ENCODE measurements at regions not wholly inside any gene's neighbourhood (a gene's known extent, or its start where the extent isn't known, plus 50 kb on each side); places are given as distances from the start of the nearest gene placed in this dataset.
"Not testable (repeated sequence)": the region's sequence is repeated elsewhere in the genome, so short reads cannot be mapped to it uniquely, and the experiment has no call there.

DNA sequence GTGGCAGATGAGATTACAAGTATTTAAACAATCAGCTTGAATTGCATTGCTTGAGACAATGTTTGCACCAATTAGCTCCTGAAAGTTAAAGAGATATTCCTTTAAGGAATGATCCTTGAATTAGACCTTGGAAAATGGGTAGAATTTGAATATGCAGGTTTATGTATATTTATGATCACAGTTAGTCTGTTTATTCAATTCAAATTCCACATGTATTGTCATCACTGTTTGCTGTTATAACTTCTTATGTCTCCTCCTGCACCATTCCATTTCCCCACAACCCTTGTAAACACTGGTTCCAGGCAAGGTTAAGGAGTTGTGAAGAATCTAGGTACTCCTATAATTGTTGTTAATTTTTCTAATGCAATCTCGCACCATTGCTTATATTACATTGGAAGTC is 518.2 kb upstream of the PBX1 start:
- no peak for DNase-seq

DNA sequence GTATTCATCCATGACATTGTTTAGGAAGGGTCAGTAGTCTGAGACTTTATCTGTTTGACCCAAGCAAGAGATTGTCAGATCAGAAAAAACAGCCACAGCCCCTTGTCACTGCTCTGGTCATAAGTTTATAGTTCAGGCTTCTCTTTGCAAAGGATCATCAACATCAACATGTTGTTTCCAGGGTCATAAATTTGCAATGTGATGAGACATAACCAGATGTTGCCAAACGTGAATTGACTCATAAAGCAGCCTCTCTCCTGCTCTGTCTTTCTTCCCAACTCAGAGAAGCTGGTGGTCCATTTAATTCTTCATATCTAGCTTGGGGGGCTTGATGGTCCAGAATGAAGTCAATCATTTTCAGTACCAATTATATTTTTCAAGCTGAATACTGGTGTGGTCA is 507.2 kb upstream of the PBX1 start:
- DNase-seq, result no peak

DNA sequence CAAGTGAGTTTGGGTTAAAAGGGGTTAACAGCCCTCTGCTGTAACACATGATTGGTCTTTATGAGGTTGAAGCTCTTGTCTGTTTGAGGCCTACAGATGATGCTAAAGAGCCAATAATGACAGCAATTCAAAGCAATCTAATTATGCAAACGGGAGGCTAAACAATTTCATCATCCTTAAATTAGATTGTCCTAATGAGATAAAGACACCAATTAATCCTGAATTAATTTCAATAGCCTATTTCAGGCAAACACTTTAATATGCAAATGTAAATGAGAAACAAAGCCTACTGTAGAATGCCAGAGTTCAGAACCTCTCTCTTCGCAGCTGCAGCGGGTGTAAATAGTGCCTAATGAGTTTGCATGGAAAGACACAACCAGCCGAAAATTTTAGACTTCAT is 504.7 kb upstream of the PBX1 start:
- no peak for DNase-seq

DNA sequence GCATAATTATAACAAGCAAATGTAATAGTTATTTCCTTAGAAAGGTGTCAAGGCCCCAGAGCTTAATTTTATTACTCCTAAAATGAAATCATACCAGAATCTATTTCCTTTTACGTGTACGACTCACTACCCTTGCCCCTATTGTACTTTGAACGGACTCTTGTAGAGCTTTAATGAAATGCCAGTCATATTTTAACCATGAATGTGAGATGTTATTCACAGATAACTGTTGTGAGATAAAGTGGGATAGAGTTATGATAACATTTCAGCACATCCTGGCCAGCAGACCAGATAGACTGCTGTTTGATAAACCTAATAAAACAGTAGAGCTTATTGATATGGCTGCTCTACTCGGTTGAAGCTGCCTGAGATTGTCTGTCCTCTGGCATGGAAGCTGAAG is 500.8 kb upstream of the PBX1 start:
- DNase-seq, result no peak

DNA sequence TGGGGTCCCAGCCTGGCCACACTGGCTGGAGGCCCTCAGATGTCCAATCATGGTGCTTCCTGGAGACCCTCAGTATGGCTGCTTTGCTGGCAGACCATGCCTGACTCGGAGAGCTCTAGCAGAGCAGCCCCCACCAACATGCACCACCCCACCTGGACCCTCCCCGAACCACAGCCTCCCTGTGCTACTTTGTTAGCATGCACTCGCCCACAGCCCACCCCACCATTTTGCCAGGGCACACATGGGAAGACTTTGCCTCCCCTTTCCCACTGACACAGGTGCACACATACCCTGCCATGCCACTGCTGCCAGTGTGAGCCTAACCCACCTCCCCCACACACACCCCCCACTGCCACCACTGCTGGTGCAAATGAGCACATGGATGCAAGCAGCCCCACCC is 497.5 kb upstream of the PBX1 start:
- no peak for DNase-seq

DNA sequence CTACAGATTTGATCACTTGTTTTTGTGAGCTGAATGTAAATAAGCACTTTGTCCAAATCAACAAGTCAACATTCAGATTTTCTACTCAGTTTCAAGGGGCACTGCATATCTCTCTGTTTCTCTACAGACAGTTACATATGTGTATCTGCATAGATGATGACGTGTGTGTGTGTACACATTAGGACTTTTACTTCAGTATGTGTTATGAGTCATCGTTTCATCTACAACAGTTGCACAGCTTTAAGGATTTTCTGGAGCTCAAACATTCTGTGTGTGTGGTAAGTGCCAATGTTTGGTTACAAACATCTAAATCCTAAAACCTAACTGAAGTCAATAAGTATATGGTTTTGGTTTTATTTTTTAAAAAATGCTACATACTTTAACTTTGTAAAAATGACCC is 494.5 kb upstream of the PBX1 start:
- DNase-seq, result no peak

DNA sequence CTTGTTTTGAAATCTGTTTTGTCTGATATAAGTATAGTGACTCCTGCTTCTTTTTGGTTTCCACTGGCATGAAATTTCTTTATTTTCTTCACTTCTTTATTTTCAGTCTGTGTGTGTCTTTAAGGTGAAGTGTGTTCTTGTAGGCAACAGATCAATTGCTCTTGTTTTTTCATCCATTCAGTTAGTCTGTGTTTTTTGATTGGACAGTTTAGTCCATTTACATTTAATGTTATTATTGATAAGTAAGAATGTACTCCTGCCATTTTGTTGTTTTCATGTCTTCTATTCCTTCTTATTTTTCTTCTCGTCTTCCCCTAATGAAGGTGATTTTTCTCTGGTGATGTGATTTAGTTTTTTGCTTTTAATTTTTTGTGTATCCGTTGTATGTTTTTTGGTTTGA is 487.7 kb upstream of the PBX1 start:
- DNase-seq, result no peak

DNA sequence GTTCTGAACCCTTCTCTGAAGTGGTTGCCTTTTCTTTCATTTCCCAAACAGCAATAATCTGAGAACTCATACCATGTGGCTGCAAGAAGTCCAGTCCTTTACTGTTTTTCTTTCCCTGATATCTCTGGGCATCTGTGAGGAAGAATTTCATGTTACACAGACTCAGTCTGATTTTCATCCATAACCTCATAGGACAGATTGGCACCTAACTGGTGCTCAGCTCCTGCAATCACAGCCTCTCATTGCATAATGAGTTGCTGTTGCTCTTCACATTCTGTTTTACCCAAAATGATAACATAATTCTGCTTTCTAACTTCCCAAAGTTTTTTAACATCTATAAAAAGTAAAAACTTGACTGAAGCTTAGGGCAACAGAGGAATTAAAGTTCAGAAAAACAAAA is 472.2 kb upstream of the PBX1 start:
- DNase-seq, result no peak

DNA sequence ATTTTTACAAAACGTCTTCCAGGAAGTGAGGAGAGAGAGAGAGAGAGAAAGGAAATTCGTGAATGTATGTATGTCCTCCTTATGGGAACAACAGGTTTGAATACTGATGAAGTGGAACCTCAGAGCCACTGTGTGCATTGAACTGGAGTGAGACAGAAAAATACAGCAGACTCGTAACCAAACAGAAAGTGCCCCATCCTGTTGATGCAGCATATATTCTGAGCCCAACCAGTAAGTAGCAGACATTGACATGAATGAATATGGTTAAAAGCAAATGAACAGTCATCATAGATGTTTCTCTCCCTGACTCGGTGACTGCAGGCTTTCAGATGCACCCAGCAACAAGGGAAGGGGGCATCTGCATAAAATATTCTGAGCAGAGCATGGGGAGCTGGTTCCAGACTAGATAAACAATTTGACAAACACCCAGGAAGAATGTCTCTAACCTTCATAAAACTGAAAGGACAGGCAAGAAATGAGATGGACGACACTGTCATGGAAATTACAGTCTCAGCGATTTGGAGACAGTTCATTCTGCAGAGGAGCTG is 471.0 kb upstream of the PBX1 start:
- no peak for DNase-seq

DNA sequence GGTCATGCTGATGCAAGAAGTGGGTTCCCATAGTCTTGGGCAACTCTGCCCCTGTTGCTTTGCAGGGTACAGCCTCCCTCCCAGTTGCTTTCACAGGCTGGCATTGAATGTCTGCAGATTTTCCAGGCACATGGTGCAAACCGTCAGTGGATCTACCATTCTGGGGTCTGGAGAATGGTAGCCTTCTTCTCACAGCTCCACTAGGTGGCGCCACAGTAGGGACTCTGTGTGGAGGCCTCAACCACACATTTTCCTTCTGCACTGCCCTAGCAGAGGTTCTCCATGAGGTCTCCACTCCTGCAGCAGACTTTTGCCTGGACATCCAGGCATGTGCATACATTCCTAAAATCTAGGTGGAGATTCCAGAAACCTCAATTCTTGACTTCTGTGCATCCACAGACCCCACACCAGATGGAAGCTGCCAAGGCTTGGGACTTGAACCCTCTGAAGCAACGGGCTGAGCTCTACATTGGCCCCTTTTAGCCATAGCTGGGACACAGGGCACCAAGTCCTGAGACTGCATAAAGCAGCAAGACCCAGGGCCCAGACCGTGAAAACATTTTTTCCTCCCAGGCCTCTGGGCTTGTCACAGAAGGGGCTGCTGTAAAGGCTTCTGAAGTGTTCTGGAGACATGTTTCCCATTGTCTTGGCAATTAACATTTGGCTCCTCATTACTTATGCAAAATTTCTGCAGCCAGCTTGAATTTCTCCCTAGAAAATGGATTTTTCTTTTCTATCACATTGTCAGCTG is 466.2 kb upstream of the PBX1 start:
- no peak for DNase-seq

DNA sequence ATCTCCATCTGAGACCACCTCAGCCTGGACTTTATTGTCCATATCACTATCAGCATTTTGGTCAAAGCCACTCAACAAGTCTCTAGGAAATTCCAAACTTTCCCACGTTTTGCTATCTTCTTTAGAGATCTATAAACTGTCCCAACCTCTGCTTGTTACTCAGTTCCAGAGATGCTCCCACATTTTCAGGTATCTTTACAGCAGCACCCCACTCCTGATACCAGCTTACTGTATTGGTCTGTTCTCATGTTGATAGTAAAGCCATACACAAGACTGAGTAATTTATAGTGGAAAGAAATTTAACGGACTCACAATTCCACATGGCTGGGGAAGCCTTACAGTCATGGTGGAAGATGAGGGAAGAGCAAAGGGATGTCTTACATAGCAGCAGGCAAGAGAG is 465.4 kb upstream of the PBX1 start:
- no peak for DNase-seq

DNA sequence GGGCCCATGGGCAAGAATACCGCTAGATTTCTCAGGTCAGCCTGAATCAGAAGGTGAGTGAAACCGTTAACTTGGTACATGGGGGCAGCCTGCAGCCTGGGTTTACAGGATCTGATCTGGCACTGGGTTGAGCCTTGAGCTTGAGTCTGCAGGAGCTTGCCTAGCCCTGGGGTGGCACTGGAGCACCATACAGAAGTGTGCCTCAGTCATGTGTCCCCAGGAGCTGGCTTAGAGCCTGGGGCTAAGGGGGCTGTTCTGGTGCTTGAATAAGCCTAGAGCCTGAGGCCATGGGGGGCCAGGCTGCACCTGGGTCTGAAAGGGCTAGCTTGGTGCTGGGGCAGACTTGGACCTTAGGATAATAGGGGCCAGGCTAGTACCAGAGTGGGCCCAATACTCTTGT is 457.2 kb upstream of the PBX1 start:
- no peak for DNase-seq

DNA sequence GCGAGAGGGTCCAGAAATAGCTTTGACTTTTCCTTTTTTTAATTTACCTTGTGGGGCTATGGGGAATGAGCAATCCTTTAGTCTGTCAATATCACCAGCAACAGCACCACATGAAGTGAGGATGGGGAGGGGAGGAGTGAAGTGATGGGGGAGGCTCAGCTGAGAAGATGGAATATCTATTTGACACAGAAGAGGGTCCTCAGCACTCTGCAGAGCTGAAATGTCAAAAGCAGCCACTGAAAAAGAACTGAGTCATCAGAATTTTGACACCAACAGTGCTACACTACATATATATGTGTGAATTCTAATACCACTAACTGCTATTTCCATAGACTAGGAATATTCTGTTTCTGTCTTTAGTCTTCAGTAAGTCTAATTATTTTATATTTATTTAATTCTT is 427.0 kb upstream of the PBX1 start:
- no peak for DNase-seq

DNA sequence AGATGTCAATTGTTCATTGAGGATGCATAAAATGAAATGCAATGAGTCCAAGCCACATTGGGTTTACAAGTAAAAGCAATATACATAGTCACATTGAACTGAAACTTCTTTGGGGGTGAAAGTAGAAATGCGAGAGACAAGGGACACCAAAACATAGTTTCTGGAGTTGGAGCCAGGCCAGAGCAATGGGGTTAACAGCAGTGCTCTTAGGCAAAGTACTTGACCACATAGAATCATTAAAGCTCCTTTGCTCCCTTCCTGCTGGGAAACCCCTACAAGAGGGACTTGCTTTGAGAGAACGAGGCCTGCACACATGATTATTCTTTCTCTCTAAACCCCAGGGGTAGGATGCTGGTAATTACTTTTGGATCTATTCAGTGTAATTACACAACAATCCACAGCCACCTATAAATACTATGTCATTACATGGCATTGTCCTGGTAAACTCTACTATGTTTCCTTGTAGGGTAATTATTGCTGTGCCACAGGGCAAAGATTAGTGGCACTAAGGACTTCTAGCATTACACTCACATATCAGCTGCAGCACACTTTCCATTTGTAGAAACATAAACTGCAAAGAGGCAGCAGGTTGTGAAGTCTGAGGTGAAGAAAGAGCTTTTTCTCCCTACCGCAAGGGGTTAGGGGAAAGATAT is 421.6 kb upstream of the PBX1 start:
- DNase-seq, result no peak

DNA sequence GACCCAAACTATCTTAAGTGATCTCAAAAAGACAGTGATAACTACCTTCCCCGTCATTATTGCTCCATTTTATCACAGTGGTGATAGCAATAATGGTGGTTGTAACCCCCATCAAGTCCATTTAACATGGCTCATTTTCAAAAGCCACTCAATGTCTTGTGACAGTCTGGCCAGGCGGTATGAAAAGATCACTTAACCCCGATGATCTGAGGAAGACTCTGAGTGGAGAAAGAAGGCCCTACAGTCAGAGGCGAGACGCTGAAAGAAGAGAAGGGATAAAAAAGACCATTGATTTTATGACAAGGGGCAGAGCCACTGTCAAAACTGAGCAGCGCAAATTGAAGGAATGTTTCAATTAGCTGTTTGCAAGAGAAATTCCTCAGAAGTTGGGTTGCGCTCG is 417.2 kb upstream of the PBX1 start:
- DNase-seq, result no peak

DNA sequence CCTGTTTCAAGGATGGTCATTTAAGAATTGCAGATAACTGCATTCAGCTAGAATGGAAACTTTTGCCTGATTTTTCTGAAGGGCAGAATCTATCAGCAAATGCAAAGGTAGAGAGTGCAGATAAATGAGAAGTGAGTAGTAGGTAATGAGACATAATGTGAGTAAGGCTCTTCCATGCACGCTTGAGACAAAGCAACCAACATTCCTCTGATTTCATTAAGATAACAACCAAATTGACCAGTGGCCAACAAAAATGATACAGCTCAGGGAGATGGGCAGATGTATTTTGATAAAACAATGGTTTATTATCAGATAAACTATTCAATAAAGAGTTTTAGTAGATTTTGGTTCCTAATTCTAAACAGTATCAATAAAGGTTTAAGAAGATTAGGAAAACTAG is 404.4 kb upstream of the PBX1 start:
- DNase-seq, result no peak

DNA sequence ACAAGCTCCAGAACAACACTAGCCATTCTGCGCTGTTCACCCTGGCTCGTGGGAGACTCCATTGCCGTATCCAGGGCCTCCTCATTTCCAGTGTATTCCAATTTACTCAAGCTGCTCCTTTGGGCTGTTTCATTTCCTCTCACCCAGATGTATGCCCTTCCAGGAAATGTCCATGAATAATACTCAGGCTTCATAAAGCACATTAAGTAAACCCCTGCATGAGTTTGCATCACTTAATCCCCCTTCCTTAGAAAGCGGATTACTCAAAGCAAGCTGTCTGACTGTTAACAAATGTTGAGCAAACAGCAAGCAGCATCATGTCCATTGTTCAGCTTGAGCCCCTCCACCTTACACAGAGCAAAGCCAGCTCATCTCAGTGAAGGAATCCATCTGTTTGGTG is 403.6 kb upstream of the PBX1 start:
- DNase-seq, result no peak

DNA sequence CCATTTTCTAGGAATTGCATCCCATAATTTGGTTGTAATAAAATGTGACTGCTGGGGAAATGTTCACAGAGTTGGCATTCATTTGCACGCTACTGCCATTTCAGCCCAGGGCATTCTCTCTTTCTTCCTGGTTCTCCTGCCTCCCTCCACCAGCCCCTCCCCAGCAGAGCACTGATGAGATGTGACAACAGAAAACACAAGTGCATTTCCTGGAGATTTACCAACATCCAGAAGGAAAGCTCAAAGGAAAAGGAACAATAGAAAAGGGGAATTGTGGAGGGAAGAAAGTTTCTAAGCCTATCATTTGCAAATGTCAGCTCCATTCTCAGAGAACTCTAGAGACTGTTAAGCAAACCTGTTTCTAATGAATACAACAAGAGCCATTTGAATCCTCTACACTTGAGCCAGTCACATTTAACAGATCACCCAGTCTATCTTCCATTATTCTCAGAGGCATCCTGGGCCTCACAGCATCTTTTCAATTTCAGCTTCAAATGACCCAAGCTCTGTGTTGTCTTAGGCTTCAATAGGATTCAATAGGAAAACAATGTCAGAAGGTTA is 395.6 kb upstream of the PBX1 start:
- no peak for DNase-seq

DNA sequence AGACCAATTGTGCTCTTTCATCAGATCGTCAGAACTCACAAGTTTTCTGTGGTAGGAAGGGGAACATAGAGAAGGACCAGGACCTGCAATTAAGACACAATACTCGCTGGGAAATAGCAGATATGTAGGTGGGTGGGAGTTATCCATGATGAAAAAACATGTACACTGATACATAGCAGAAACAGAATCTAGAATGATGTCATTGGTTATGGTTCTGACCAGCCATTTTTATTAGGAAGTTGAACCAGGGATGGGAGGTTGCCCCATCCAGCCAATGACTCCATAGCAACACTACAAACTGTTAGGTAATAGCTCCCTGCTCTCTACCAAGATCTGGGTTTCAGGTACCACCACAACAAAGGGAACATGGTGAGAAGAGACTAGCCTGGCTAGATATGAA is 393.5 kb upstream of the PBX1 start:
- DNase-seq, result no peak

DNA sequence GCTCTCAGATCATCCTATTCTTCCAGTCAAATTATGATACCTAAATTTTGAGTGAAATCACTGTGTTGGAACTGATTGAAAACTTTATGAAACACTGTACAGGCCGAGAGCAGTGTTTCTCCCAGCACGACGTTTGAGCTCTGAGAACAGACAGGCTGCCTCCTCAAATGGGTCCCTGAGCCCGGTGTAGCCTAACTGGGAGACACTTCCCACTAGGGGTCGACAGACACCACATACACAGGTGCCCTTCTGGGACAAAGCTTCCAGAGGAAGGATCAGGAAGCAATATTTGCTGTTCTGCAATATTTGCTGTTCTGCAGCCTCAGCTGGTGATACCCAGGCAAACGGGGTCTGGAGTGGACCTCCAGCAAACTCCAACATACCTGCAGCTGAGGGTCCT is 392.5 kb upstream of the PBX1 start:
- not testable (repeated sequence) for DNase-seq

DNA sequence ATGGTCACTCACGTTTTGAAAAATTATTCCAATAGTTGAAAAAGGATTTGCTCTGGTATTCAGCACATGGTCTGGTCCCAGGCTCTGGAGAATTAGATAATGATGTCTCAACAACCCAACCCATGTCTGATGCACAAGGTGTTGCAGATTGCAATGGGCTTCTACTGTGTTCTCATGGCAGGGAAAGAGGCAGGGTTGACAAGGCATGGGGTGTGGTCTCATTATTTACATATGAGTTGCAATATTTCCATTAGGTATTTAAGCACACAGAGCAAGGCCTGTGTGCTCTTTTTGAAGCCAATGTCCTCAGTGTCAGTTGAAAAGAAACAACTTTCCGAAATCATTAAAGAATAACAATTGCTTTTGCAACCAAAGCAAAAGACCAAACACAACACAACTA is 381.9 kb upstream of the PBX1 start:
- DNase-seq, result no peak

DNA sequence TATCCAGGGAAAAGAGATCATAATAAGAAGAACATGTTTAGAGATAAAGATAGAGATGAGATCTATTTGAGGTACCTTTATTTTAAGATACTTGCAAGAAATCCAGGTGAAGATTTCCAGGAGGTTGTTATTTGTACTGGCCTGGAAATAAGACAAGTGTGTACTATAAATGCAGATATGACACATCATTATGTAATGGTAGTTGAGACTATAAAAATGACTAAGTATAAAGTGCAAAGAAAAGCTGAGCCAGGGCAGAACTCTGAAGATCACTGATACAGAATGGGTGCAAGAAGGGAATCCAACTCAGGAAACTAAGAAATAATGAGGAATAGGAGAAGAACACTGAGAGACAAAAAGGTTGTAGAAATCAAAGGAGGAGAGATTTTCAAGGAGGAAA is 378.2 kb upstream of the PBX1 start:
- DNase-seq, result no peak

DNA sequence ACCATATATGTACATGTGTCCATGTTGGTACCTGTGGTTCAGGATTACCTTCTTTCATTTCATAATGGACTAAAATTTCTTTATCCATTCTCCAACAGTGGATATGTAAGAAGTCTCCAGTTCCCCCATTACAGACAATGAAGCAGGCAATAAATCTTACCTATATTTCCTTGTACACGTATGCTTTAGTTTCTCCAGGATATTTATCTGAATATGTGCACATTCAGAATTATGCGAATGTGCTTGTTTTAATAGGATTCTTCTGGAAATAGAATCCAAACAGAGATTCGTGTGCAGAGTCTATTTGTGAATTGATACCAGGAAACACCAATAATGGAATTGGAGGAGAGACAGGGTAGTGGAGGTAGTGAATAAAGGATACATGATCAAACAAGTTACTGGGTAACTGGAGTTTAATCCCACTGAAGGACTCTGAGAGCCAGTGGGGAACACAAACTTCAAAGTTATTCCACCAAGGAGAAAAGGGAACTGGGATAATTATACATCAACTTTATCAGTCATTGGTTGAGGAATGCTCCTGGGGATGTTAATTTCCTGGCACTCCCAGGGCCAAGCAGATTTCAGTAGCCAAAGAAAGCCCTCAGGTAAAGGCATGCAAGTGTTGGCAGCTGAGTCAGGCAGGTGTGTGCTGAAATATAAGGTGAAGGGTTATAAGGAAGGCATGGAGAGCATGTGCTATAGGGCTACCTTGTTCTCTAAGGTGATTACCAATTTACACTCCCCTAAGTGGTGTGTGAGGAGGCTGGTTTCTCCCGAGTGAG is 374.9 kb upstream of the PBX1 start:
- DNase-seq, result no peak

DNA sequence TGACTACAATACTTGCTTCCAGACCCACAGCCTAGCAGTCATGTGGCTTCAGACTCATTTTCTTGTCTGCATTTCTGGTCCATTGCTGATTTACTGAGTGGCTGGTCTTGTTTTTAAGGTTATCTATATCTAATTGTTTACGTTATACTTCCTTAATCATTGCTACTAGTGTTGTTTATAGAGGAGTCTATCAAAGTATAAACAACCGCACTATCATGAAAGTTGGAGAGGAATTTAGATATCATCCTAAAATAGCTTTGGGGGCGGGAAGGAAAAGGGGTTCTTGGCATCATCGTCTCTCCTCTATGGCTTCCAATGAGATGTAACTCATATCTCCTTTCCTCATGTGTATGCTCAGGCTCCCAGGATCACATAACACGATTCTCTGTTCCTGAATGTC is 372.1 kb upstream of the PBX1 start:
- DNase-seq, result no peak
